NCI-H446 (cell line): ENCODE measurements at regions not wholly inside any gene's neighbourhood (a gene's known extent, or its start where the extent isn't known, plus 50 kb on each side); places are given as distances from the start of the nearest gene placed in this dataset.
"Not testable (repeated sequence)": the region's sequence is repeated elsewhere in the genome, so short reads cannot be mapped to it uniquely, and the experiment has no call there.

ENCODE experiments used
- DNase-seq, 2 experiments: peaks; one replicate each; lab custom pipeline; 2025; lab: John Stamatoyannopoulos, UW

DNA sequence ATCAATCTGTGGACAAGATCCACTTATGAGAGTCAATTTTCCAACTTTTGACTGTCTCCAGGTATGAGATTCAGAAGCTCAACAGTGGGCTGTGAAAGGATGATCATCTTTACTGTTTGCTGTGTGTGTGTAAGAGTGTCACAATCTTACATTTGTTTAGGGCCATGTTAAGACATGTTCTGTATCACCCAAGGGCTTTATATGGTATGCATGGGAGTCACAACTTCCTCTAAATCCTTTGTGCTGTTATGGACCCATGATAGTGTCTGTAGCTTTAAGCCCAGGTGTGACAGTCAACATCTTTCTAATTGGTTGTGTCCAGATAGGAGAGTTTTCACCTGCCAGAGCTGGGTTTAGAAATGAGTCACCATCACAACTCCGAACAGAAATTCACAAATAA lies 70.2 kb downstream of the ZNF726 start:
- not testable (repeated sequence) for DNase-seq

DNA sequence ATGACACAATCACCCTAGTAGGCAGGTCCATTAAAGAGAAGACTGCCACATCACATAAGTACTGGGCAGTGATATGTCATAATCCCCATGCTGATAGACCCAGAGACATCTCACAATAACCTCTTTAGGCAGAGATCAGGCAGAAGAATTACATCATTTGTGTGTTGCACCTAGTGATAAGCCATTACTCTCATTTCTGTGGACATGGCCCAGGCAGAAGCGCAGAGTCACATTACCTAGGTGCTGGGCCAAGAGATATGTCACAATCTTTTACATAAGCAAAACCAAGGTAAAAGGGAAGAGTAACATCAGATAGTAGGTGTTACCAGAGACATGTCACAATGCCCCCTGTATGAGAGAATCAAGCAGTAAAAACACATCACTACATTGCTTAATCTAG lies 71.9 kb downstream of the ZNF726 start:
- DNase-seq, result no peak

DNA sequence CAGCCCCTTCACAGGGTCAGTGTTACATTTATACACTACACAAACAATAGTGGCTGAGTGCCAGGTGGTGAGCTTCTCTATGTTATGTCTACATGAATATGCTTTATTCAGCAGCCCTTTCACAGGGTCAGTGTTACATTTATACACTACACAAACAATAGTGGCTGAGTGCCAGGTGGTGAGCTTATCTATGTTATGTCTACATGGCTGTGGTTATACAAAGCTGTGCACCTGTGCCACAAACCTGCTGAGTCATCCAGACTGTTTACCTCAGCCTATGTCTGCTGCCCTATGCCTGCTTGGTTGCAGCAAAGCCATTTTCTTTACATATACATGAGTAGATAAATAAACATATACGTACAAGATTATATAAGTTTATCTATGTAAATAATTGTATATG lies 76.5 kb downstream of the ZNF726 start:
- DNase-seq, result no peak

DNA sequence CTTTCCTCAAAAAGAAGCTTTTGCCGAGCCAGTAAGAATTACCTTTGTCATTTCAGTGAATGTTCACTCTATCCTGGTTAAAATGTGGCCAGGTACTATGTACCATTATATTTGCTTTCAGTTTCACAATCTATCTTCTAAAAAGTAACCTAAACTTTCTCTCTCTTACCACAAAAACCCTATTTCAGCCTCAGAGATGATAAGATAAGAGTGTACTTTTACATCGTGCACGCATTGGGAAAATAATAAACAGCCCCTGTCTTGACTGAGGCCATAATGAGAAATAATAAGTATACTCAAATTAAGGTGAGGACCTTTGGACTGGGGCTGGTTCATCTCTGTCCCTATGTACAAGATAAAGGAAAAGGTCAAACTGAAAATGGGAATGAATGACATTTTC lies 77.7 kb downstream of the ZNF726 start:
- DNase-seq, result no peak

DNA sequence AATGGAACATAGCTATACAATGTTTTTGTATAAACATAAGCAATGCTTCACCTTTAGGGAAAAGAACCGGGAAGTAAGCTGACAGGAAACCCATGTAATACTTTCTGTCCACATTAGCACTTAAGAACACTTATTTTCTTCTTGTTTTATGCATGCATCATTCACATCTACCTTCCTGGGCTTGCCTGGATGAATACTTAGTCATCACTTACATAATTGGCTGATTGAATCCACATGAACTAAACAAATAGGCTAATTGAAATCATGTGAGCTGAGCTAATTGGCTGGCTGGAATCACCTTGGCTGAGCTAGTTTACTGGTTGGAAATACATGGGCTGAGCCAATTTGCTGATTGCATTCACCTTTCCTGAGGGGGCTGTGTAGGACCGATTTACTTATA lies 78.8 kb downstream of the ZNF726 start:
- no peak for DNase-seq

DNA sequence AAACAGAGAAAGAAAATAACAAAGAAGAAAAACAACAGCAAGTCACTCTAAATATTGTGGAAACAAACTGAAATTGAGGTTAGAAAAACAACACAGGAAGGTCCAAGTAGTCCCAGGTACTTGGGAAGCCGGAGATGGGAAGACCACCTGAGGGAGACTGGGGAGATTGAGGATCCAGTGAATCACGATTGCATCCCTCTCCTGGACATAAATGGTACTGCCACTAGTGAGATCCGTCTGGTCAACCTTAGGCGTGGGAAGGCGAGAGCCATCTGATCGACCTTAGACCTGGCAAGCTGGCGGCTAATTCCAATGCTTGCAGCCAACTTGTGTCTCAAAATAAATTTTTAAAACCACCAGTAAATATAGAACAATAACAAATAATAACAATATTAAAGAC lies 81.9 kb downstream of the ZNF726 start:
- DNase-seq, result peak in 1 of 2 experiments; percentile 5

DNA sequence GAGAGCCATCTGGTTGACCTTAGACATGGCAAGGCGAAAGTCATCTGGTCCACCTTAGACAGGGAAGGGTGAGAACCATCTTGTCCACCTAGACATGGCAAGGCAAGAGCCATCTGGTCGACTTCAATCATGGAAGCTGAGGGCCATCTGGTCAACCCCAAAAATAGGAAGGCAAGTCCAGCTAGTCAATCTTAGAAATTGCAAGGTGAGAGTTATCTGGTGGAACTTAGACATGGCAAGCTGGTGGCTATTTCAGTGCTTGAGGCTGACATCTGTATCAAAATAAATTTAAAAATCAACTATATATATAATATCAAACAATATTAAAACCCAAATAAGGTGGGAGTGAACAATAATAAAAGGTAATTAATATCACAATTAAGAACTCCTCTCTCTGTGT lies 83.9 kb downstream of the ZNF726 start:
- DNase-seq, result no peak

- DNase-seq, result no peak
Measured at GRCh38 chr19:23999821-24000610, 85.3 kb downstream of the ZNF726 start.

DNA sequence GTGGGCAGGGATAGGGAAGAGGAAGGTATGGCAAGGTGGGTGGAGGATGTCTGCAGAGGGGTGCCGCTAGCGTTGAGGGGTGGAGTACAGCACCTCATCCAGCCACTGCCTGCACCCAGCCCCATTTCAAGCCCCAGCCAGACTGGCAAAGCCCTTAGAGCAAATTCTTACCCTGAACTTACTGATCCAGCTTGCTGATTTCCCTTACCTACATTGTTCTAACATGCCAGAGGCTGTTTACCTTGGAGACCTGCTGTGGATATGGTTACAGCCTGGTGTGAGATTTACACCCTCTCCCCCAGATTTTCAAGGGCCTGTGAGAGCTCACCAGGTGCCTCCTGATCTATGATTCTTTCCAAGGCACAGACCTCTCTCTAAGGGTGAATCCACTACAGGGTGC lies 86.0 kb downstream of the ZNF726 start:
- DNase-seq, result no peak

- no peak for DNase-seq
Measured at GRCh38 chr19:24002256-24002945, 84.6 kb upstream of the ZNF254 start.

- DNase-seq, result no peak
Measured at GRCh38 chr19:24003537-24003936, 83.5 kb upstream of the ZNF254 start.

- no peak for DNase-seq
Measured at GRCh38 chr19:24004166-24004565, 82.8 kb upstream of the ZNF254 start.

DNA sequence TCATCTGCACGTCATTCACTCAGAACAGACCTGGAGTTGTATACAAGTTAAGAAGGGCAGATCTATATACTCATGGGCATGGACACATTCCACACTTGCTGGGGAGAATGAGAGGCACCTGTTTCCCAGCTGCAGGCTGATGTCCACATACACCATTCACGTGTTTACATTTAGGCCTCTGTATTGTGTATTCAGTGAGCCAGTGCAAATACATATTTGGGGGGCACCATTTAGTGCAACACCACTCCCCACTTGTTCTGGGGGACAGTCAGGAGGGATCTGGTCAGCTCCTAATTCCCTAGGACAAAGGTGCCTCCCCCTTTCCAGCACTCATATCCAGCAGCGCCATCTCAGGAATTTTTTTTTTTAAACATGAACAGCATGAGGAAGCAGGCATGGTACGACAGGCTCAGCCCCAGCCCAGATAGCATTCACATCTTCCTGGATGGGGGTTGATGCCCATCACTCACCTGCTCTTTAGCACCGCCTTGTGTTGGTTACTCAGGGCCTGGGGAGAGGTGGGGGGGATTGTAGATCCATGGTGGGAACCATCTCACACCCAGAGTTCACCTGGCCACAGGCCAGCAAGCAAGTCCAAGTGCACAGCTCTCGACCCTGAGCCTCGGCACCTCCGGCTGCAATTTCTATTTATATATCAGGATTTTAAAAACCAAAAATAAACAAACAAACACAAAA lies 56.9 kb upstream of the ZNF254 start:
- DNase-seq, result no peak

DNA sequence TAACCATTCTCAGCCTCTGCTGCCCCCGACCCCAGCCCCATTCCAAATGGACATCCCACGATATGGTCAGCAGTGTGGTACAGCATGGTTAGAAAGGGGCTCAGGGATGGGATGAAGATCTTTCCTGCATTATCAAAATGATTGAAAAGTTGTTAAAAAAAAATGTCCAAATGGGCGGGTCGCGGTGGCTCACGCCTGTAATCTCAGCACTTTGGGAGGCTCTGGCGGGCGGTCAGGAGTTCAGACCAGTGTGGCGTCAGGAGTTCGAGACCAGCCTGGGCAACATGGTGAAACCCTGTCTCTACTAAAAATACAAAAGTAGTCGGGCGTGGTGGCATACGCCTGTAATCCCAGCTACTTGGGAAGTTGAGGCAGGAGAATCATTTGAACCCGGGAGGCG lies 54.3 kb upstream of the ZNF254 start:
- no peak for DNase-seq

- DNase-seq, result peak; percentile 82 to 95
Measured at GRCh38 chr19:24033301-24033962, 53.6 kb upstream of the ZNF254 start.

DNA sequence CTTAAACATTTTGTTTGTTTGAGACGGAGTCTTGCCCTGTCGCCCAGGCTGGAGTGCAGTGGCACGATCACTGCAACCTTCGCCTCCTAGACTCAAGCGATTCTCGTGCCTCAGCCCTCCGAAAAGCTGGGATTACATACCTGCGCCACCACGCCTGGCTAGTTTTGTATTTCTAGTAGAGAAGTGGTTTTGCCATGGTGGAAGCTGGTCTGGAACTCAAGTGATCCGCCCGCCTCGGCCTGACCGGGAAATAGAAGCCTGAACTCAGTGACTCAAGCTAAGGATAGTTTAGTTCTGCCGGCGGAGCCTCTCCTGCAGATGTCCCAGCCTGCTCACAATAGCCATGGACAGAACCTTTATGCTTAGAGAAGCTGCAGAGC lies 53.0 kb upstream of the ZNF254 start:
- DNase-seq, result peak in 1 of 2 experiments; percentile 42

- not testable (repeated sequence) for DNase-seq
Measured at GRCh38 chr19:24035261-24035880, 51.6 kb upstream of the ZNF254 start.
